Activated CD8-positive, alpha-beta memory T cell treated with anti-CD3 and anti-CD28 coated beads, Interleukin-2, amount 50 U/mL, for 4 hours (primary cell): ENCODE measurements at regions not wholly inside any gene's neighbourhood (a gene's known extent, or its start where the extent isn't known, plus 50 kb on each side); places are given as distances from the start of the nearest gene placed in this dataset.

Experiments
- DNase-seq: peaks from one replicate; pipeline ENCODE4 v3.0.0-alpha.2; 2020

GRCh38 chr17:14873996-14874395 is 391.1 kb downstream of the PMP22 start:
- no peak for DNase-seq

DNA sequence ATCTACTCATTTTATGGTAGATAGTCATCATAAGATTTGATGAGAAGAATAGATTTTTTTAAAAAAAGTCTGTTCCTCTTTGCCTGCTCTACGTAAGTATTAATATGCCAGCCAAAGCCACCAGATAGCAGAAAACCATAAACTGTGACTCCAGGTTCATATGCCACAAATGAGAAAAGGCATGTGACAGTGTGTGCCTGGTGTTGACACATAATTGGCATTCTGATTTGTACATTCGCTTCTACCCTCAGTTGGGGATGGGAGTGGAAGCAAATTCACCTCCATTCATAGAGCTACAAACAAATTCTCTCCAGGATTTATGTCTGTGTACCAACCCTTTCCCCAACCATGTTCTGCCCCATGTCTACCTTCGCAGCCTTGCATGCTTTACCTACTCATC is 391.6 kb downstream of the PMP22 start:
- no peak for DNase-seq

DNA sequence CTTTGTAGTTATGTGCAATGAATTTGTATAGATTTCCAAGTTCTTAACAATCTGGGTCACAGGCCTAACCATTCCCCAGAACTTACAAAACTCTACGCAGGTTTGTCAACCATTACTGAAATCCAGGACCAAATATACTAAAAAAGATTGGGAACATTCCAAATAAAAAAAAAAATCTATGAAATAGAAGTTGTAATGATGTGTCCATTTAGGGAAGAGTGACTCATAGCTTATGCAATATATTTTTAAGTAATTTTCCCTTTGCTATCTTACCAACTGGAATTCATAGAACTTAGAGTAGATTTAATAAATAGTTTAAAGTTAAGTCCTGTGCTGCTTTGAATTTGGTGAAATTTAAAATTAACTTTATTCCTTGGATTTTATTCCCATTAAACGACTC is 393.2 kb downstream of the PMP22 start:
- no peak for DNase-seq

- DNase-seq, result no peak
Measured at GRCh38 chr17:14866266-14866665, 398.9 kb downstream of the PMP22 start.

- DNase-seq, result no peak
Measured at GRCh38 chr17:14864127-14864526, 401.0 kb downstream of the PMP22 start.

GRCh38 chr17:14859542-14859941 is 405.6 kb downstream of the PMP22 start:
- DNase-seq, result no peak

DNA sequence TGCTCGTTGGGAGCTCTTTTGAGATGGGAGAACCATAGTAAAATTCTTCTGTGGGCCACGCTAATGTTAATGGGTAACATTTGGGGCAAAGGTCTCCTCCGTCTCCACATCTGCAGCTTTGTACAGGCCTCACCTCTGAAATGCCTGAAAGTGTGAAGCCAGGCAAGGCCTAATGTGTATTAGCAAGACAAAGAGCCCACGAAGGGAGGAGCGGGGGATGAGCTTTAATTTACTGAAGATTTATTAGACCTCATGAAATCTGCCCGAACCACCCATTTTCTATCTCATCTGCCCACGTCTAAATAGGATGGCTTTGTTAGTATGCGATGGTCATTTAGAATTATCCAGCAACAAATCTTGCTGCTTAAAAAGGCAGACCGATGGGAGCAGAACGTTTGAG is 408.9 kb downstream of the PMP22 start:
- DNase-seq, result no peak

GRCh38 chr17:14854691-14855090 is 410.4 kb downstream of the PMP22 start:
- no peak for DNase-seq

GRCh38 chr17:14845591-14846281 is 419.4 kb downstream of the PMP22 start:
- no peak for DNase-seq

GRCh38 chr17:14843086-14843795 is 421.9 kb downstream of the PMP22 start:
- DNase-seq, result no peak

DNA sequence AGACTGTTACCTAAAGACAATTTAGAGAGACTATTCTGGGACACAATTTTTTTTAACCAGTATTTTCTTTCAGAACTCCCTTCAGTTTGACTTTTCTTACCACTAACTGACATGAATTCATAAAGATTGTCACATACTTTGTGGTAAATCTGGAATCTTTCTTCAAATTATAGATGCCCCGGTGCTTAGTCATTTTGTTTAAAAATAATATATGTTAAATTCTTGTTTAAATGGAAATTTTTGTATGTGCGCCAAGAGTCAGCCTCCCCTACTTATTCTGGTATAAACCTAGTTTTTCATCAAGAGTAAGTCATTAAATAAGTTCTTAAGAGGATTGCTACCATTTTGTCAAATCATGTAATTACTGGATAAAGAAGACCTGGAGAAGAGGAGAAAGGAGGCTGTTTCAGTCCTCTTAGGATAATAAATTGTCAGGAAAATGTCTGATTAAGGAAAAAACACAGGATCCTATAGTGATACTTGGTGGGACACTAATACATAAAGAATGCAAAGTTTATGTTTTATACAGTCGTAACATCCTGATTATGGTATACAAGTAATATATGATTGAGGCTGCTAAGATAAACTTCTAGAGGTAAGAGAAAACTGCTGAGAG is 424.4 kb downstream of the PMP22 start:
- DNase-seq, result no peak

DNA sequence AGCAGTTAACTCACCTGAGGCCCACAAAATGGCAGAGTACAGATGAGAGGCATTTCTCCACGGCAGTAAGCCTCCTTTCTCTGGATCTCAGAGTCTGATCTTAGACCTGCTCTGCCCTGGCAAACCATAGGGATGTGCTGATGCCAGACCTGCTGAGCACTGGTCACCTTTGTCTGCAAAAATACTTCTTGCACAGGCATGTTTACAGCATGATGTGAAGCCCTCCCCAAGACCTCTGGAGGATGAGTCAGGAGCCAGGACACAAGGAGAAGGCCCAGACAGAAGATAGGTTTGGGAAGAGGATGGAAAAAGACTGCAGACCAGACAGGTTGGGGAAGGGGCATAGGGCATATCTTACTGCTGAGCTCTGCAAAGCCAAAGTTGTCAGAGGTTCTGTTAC is 426.6 kb downstream of the PMP22 start:
- no peak for DNase-seq

- no peak for DNase-seq
Measured at GRCh38 chr17:14833201-14833785, 431.8 kb downstream of the PMP22 start.

DNA sequence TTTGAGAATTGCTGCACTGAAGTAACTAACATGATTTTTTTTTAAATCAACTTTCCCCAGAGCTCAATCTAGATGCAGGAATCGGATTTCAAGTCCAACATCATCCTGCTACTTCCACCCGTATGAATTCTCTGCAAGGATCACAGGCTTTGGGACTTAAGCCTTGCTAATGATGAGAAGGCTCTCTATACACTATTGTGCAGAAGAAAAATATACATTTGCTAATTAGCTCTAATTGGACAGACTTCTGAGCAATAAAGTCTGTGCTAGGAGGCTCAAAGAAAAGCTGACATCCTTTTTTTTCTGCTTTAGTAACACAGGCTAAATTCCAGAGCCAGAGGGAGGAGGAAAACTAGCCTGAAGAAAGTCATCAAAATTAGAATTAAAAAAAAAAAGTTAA is 433.6 kb downstream of the PMP22 start:
- DNase-seq, result no peak

- no peak for DNase-seq
Measured at GRCh38 chr17:14827396-14827919, 437.7 kb downstream of the PMP22 start.

- no peak for DNase-seq
Measured at GRCh38 chr17:14826358-14826757, 438.8 kb downstream of the PMP22 start.

- no peak for DNase-seq
Measured at GRCh38 chr17:14818469-14818868, 446.7 kb downstream of the PMP22 start.

GRCh38 chr17:14815079-14815478 is 450.0 kb downstream of the PMP22 start:
- DNase-seq, result no peak

DNA sequence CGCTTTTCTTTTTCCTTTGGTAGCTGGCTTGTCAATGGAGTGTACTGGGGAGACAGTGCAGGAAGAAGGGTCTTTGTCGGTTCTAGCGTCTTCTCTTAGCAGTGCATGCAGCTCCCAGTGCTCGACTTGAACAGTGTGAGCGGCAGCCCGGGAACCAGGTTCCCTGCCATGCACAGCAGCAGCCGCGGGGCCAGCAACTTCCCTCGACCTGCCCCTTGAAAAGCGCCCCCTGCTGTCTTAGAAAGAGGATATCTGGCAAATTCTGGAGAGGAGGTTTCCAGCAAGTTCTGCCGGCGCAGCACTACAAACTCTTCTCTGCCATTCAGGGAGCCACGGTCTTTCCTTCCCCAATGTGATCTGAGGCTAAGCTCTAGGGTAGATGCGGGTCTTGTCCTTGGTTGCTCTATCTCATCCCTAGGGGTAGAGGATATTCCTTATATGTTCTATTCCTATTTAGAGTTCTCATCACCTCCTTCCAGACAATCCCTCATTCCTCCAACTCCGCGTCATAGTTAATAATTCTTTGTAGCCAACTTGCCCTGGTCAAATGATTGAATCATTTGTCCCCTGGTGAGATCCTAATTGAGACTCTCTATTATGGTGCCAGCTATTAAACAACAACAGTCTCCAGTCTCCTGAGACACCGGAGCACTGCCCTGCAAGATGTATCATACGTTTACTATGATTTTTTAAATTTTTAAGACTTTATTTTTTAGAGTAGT is 451.3 kb downstream of the PMP22 start:
- no peak for DNase-seq

GRCh38 chr17:14808425-14808824 is 456.7 kb downstream of the PMP22 start:
- no peak for DNase-seq

GRCh38 chr17:14805348-14805747 is 459.8 kb downstream of the PMP22 start:
- no peak for DNase-seq

DNA sequence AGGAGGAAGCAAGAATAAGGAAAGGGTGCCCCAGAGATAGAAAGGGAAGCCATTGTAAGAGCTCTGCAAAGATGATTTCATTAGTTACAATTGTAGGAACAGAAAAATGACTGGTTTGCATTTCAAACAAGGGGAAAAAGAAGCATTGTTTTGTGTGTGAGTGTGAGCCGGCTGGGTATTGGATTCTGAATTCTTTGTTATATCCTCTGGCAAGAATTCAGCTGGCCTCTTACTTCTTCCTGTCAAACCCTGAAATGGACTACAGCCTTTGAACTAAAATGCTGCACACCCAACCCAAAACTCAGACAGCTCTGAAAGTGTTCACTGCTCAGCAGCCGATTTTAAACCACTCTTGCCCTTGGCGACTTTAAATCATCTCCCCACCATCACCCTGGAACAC is 461.3 kb downstream of the PMP22 start:
- no peak for DNase-seq

DNA sequence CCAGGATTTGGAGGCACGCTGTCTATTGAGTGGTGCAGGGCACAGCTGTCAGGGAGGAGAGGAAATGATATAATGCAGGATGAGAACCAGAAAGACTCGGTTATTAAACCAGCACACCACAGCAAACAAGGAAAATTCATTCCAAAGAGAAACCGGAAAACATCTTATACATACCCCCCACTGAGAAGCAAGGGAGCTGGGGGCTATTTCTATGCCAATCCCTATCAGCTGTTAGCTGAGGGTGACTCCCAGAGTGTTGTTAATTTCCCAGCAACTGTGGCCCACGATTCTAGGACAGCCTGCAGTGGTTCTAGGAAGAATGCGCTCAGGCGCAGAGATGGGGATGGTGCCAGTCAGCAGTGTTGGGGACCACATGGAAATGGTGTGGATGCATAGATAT is 467.3 kb downstream of the PMP22 start:
- no peak for DNase-seq
